ENCODE measurements at regions not wholly inside any gene's neighbourhood (a gene's known extent, or its start where the extent isn't known, plus 50 kb on each side); places are given as distances from the start of the nearest gene placed in this dataset.

- no peak for TF ChIP-seq POLR2A (IDR thresholded peaks at IDR 0.05)
- no peak for TF ChIP-seq CTCF (IDR thresholded peaks at IDR 0.05)
- TF ChIP-seq EP300 (IDR thresholded peaks at IDR 0.05) = no peak
These were observed 472.8 kb upstream of the SLITRK5 start for GRCh38 chr13:87198371-87198770.

Data from ovary (tissue), 3 donors.